ENCODE measurements at regions not wholly inside any gene's neighbourhood (a gene's known extent, or its start where the extent isn't known, plus 50 kb on each side); places are given as distances from the start of the nearest gene placed in this dataset.
"Not testable (repeated sequence)": the region's sequence is repeated elsewhere in the genome, so short reads cannot be mapped to it uniquely, and the experiment has no call there.

GRCh38 chr13:66162470-66162869, 1067.7 kb downstream of the PCDH9 start:
- H3K27ac ChIP-seq = no peak overlapping the region
- no peaks in the 10 kb centered on the region for H3K27me3 ChIP-seq (replicated peaks; ENCODE audit: insufficient read depth)
- H3K4me1 ChIP-seq (ENCODE audit: control insufficient read depth in 1 of 2, low read depth in 2 of 2) = no peaks in the 10 kb centered on the region
- no peak for TF ChIP-seq CTCF (IDR thresholded peaks at IDR 0.05)
- no peaks in the 10 kb centered on the region for H3K36me3 ChIP-seq
- H3K4me3 ChIP-seq = no peak overlapping the region
- no peak for ATAC-seq (ENCODE audit: insufficient number of reproducible peaks, low FRiP score, low read depth)
- no peak for DNase-seq (ENCODE audit: low spot score)
- H3K9me3 ChIP-seq = no peaks in the 10 kb centered on the region

GRCh38 chr13:66159511-66159910, 1070.6 kb downstream of the PCDH9 start:
- no peaks in the 10 kb centered on the region for H3K9me3 ChIP-seq
- H3K27ac ChIP-seq = no peak overlapping the region
- H3K4me3 ChIP-seq = no peak overlapping the region
- DNase-seq (ENCODE audit: low spot score) (no peak), ATAC-seq (ENCODE audit: insufficient number of reproducible peaks, low FRiP score, low read depth) (peak; percentile 36)
- H3K27me3 ChIP-seq (replicated peaks; ENCODE audit: insufficient read depth) = no peaks in the 10 kb centered on the region
- TF ChIP-seq CTCF (IDR thresholded peaks at IDR 0.05) = no peak
- H3K36me3 ChIP-seq = no peaks in the 10 kb centered on the region
- H3K4me1 ChIP-seq (ENCODE audit: control insufficient read depth in 1 of 2, low read depth in 2 of 2) = peaks cover 0 to 7% of the 10 kb centered on the region in 2 donors

DNA sequence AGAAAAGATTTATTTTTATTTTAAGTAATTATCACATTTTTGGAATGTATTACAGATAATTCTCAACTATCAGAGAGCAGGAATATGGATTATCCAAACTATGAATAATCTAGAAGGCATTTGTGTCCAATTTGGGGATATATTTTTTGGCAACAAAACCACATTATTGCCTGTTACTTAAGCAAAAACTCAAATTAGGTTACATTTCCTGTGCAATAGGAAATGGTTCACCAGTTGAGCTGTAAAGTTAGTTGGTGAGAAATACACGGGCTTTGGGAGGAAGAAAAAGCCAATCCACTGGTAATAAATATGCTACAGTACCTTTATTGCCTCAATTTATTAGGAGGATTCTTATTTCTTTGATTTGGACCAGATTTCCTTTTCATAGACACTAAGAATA, 1075.2 kb downstream of the PCDH9 start:
- no peak for TF ChIP-seq CTCF (IDR thresholded peaks at IDR 0.05)
- Histone ChIP-seq H3K27ac (no peak overlapping the region), H3K4me3 (no peak overlapping the region), H3K4me1 (ENCODE audit: control insufficient read depth in 1 of 2, low read depth in 2 of 2) (peaks cover 0 to 7% of the 10 kb centered on the region in 2 donors), H3K36me3 (no peaks in the 10 kb centered on the region), H3K9me3 (no peaks in the 10 kb centered on the region), H3K27me3 (replicated peaks; ENCODE audit: insufficient read depth) (no peaks in the 10 kb centered on the region)
- ATAC-seq (ENCODE audit: insufficient number of reproducible peaks, low FRiP score, low read depth) (no peak), DNase-seq (ENCODE audit: low spot score) (no peak)

DNA sequence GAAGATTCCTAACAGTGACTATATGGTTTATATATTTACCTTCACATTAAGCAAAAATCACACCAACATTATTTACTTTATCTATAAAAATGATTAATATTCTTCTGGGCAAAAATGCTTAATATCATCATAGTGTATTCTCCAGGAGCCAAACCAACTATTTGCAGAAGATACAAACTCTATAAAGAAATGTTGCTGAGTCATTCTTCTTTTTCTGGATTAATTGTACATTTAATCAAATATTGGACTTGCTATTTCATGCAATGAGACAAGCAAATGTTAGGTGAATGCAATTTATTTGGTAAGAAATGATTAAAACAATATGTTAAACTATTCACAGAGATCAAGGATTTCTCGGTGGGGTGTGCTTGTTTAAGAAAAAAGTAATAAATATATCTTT, 1075.8 kb downstream of the PCDH9 start:
- ATAC-seq (ENCODE audit: insufficient number of reproducible peaks, low FRiP score, low read depth) (no peak), DNase-seq (ENCODE audit: low spot score) (no peak)
- no peaks in the 10 kb centered on the region for H3K9me3 ChIP-seq
- TF ChIP-seq CTCF (IDR thresholded peaks at IDR 0.05) = no peak
- H3K36me3 ChIP-seq = no peaks in the 10 kb centered on the region
- H3K4me1 ChIP-seq (ENCODE audit: control insufficient read depth in 1 of 2, low read depth in 2 of 2) = peaks cover 0 to 7% of the 10 kb centered on the region in 2 donors
- H3K4me3 ChIP-seq = no peak overlapping the region
- no peaks in the 10 kb centered on the region for H3K27me3 ChIP-seq (replicated peaks; ENCODE audit: insufficient read depth)
- H3K27ac ChIP-seq = no peak overlapping the region

DNA sequence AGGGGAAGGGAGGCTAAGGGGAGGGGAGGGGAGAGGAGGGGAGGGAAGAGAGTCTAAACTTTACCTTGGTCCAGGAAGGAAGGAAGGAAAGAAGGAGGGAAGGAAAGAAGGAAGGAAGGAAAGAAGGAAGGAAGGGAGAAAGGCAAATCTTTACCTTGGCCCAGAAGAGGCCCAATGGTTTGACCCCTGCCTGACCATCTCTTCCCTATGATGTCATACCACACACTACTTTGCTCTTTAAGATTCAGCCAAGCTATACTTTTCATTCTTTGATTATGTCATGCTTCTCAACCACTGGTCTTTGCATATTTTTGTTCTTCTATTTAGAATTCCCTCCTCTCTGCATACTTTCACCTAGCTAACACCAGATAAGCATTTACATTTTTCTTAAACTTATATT, 1077.5 kb downstream of the PCDH9 start:
- Histone ChIP-seq H3K9me3 (no peaks in the 10 kb centered on the region), H3K27ac (no peak overlapping the region), H3K36me3 (no peaks in the 10 kb centered on the region), H3K4me1 (ENCODE audit: control insufficient read depth in 1 of 2, low read depth in 2 of 2) (peaks cover 0 to 7% of the 10 kb centered on the region in 2 donors), H3K27me3 (replicated peaks; ENCODE audit: insufficient read depth) (no peaks in the 10 kb centered on the region), H3K4me3 (no peak overlapping the region)
- ATAC-seq (ENCODE audit: insufficient number of reproducible peaks, low FRiP score, low read depth) (no peak), DNase-seq (ENCODE audit: low spot score) (no peak)
- no peak for TF ChIP-seq CTCF (IDR thresholded peaks at IDR 0.05)

GRCh38 chr13:66144357-66144756, 1085.8 kb downstream of the PCDH9 start:
- H3K4me3 ChIP-seq; ATAC-seq (ENCODE audit: insufficient number of reproducible peaks, low FRiP score, low read depth): not testable (repeated sequence)

More at GRCh38 chr13:66144357-66144756, 1085.8 kb downstream of the PCDH9 start:
- H3K27me3 ChIP-seq (replicated peaks; ENCODE audit: insufficient read depth); H3K27ac ChIP-seq; H3K36me3 ChIP-seq; H3K4me1 ChIP-seq (ENCODE audit: control insufficient read depth in 1 of 2, low read depth in 2 of 2); DNase-seq (ENCODE audit: low spot score); H3K9me3 ChIP-seq: not testable (repeated sequence)
